ENCODE measurements at regions not wholly inside any gene's neighbourhood (a gene's known extent, or its start where the extent isn't known, plus 50 kb on each side); places are given as distances from the start of the nearest gene placed in this dataset.
A peak's percentile ranks its signal among the peaks of the same experiment; 100 is the strongest.

GRCh38 chr9:96082516-96083232 is 207.2 kb downstream of the ERCC6L2 start:
- TF ChIP-seq POLR2A (IDR thresholded peaks at IDR 0.05; ENCODE audit: low read depth, low read length) = no peak
- no peak for TF ChIP-seq TAF1 (IDR thresholded peaks at IDR 0.05; ENCODE audit: borderline replicate concordance, low read depth, low read length)
- no peak for TF ChIP-seq POLR2AphosphoS5 (IDR thresholded peaks at IDR 0.05; ENCODE audit: low read depth, low read length)
- no peak for DNase-seq (ENCODE audit: insufficient read length)
- no peak for FAIRE-seq

GRCh38 chr9:96080364-96080763 is 204.9 kb downstream of the ERCC6L2 start:
- DNase-seq (ENCODE audit: insufficient read length) = no peak
- TF ChIP-seq POLR2AphosphoS5 (IDR thresholded peaks at IDR 0.05; ENCODE audit: low read depth, low read length) (no peak), TAF1 (IDR thresholded peaks at IDR 0.05; ENCODE audit: borderline replicate concordance, low read depth, low read length) (no peak), POLR2A (IDR thresholded peaks at IDR 0.05; ENCODE audit: low read depth, low read length) (no peak)
- FAIRE-seq = no peak

- no peak for FAIRE-seq
- no peak for DNase-seq (ENCODE audit: insufficient read length)
- TF ChIP-seq TAF1 (IDR thresholded peaks at IDR 0.05; ENCODE audit: borderline replicate concordance, low read depth, low read length) = no peak
- TF ChIP-seq POLR2AphosphoS5 (IDR thresholded peaks at IDR 0.05; ENCODE audit: low read depth, low read length) = no peak
- TF ChIP-seq POLR2A (IDR thresholded peaks at IDR 0.05; ENCODE audit: low read depth, low read length) = no peak
Observed at GRCh38 chr9:96079779-96080178, 204.3 kb downstream of the ERCC6L2 start.

DNA sequence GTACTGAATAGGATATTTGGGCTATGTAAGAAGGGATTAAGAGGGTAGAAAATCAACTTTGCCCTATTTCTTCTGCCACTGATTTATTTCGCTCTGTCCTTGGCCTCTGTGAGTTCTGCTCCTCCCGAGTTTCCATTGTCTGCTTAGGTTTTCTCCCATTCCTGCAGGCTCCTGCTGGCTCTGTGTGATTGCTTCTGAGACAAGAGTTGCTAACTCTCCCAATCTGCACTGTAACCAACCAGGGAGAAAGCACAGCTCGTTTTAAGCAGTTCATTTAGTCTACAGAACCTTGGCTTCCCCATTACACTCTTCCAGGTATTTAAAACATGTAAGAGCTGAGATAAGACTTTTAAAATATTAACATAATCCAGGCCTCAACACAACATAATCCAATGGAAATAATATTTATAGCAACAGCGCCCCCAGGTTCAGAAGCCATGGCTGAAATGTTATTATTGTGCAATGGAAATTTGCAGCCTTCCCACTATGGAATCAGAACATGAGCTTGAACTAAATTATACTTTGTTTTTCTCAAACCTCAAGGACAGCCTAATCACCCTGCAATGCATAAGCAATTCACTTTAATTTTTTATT is 203.5 kb downstream of the ERCC6L2 start:
- TF ChIP-seq POLR2AphosphoS5 (IDR thresholded peaks at IDR 0.05; ENCODE audit: low read depth, low read length) (no peak), POLR2A (IDR thresholded peaks at IDR 0.05; ENCODE audit: low read depth, low read length) (no peak), TAF1 (IDR thresholded peaks at IDR 0.05; ENCODE audit: borderline replicate concordance, low read depth, low read length) (no peak)
- FAIRE-seq (no peak), DNase-seq (ENCODE audit: insufficient read length) (no peak)

DNA sequence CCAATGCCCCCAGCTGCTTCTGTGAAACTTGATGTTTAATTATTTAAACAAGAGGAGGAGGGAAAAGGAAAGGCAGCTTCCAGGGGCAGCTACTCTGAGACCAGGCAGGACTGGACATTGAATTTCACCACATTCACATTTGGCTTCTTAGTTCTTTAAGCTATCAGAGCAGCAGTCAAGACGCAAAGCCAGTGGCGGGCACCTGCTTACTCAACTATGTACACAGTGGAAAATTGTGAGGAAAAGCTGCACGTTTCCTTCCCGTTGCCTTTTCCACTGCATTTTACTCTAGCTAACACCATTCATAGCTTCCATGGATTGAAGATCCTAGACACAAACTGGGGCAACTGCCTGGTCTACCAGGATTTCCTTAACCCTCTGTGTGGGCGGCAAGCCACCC is 200.3 kb downstream of the ERCC6L2 start:
- FAIRE-seq = no peak
- DNase-seq (ENCODE audit: insufficient read length) = no peak
- TF ChIP-seq TAF1 (IDR thresholded peaks at IDR 0.05; ENCODE audit: borderline replicate concordance, low read depth, low read length) (no peak), POLR2A (IDR thresholded peaks at IDR 0.05; ENCODE audit: low read depth, low read length) (no peak), POLR2AphosphoS5 (IDR thresholded peaks at IDR 0.05; ENCODE audit: low read depth, low read length) (no peak)

GRCh38 chr9:96075111-96075510 is 199.6 kb downstream of the ERCC6L2 start:
- TF ChIP-seq POLR2A (IDR thresholded peaks at IDR 0.05; ENCODE audit: low read depth, low read length) (no peak), POLR2AphosphoS5 (IDR thresholded peaks at IDR 0.05; ENCODE audit: low read depth, low read length) (no peak), TAF1 (IDR thresholded peaks at IDR 0.05; ENCODE audit: borderline replicate concordance, low read depth, low read length) (no peak)
- FAIRE-seq = no peak
- DNase-seq (ENCODE audit: insufficient read length) = no peak

- TF ChIP-seq TAF1 (IDR thresholded peaks at IDR 0.05; ENCODE audit: borderline replicate concordance, low read depth, low read length) (no peak), POLR2AphosphoS5 (IDR thresholded peaks at IDR 0.05; ENCODE audit: low read depth, low read length) (no peak), POLR2A (IDR thresholded peaks at IDR 0.05; ENCODE audit: low read depth, low read length) (no peak)
- DNase-seq (ENCODE audit: insufficient read length) (no peak), FAIRE-seq (no peak)
Observed at GRCh38 chr9:96073531-96074480, 198.3 kb downstream of the ERCC6L2 start.

DNA sequence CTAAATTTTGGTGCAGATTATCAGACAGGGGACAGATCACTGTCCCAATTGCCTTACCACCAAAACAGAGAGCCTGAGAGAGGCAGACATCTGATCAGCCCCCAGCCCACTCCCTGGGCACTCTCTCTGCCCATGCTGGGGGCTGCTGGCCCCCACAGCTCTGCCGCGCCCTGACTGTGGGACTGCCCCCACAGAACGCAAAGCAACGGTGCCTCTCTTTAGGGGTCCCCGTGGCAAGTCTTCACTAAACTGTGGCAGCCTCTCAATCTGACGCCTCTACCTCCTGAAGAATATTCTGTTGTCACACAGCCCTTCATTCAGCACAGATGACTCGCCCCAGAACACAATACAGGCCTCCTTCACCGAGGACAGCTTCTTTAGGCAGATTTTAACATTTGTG is 197.4 kb downstream of the ERCC6L2 start:
- no peak for DNase-seq (ENCODE audit: insufficient read length)
- TF ChIP-seq POLR2AphosphoS5 (IDR thresholded peaks at IDR 0.05; ENCODE audit: low read depth, low read length) = no peak
- no peak for FAIRE-seq

DNA sequence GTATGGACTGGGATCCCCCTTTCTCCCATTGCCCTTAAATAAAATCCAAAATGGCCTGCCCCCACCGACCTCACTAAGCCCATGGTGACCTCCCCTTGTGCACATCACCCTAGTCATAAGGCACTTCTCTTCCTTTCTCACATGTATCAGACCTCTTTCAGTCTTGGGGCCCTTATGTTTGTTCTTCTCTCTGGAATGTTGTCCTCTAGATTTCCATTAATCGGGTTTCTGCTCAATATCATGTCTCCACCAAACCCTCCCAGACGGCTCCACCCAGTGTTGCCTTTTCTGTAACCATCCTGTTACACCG is 196.3 kb downstream of the ERCC6L2 start:
- FAIRE-seq (no peak), DNase-seq (ENCODE audit: insufficient read length) (no peak)
- no peak for TF ChIP-seq TAF1 (IDR thresholded peaks at IDR 0.05; ENCODE audit: borderline replicate concordance, low read depth, low read length)
- no peak for TF ChIP-seq POLR2A (IDR thresholded peaks at IDR 0.05; ENCODE audit: low read depth, low read length)
- TF ChIP-seq POLR2AphosphoS5 (IDR thresholded peaks at IDR 0.05; ENCODE audit: low read depth, low read length) = no peak

DNA sequence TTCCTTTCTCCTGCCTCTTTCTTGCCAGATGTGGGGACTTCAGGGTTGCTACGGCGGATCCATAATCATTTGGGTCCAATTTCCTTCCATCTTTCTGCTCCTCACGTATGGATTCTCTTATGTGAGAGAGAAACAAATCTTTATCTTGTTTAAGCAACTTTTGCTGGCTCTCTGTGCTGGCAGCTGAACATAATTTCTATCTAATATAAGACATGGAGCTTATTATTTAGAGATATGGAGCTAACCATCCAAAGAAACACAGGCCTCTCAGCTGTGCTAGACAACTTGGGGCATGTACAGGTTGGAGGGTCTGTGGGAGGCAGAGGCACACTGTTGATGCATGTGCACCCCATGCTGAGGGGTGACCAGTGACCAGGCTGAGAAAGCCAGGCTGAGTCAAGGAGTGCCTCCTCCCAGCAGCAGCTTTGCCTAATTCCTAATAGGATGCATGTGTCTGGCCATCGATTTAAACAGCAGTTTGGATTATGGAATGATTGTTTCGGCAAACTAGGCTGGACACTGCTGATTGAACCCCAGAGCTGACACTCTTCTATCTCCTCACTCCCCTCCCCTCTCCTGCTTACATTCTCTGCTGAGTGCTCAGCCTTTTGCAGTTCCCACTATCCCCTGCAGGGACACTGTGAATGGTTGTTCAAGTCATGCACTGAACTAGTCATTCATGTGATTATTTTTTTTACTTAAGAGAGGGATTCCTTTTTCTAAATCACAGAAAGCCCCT is 195.8 kb downstream of the ERCC6L2 start:
- DNase-seq (ENCODE audit: insufficient read length) (peak; percentile 36), FAIRE-seq (peak; percentile 14)
- no peak for TF ChIP-seq POLR2A (IDR thresholded peaks at IDR 0.05; ENCODE audit: low read depth, low read length)
- no peak for TF ChIP-seq POLR2AphosphoS5 (IDR thresholded peaks at IDR 0.05; ENCODE audit: low read depth, low read length)
- TF ChIP-seq TAF1 (IDR thresholded peaks at IDR 0.05; ENCODE audit: borderline replicate concordance, low read depth, low read length) = no peak

DNA sequence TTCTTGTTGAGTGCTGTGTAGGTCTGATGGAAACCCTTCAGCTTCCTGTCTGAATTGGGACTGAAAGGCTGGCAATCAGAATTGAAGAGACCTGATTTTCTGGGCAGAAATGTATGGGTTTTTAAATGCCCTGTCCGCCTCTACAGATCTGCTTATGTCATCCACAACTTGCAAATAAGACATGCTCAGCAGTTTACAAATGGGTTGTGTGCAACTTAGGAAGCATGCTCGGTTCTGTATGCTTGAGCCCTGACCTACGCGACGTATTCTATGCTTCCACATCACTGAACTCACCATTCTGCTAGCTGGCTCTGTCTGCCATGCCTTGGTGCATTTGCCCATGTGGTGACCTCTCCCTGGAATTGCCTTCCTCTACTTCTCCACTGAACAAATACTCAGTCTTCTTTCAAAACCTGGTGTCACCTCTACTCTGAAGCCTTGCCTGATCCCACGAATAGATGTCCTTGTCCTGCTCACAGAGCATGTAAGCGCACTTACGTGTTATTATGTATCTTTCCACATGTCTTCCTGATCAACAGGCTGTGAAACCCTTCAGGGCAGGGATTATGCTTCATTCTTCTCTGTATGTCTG is 194.2 kb downstream of the ERCC6L2 start:
- FAIRE-seq = no peak
- no peak for DNase-seq (ENCODE audit: insufficient read length)
- TF ChIP-seq TAF1 (IDR thresholded peaks at IDR 0.05; ENCODE audit: borderline replicate concordance, low read depth, low read length) (no peak), POLR2A (IDR thresholded peaks at IDR 0.05; ENCODE audit: low read depth, low read length) (no peak), POLR2AphosphoS5 (IDR thresholded peaks at IDR 0.05; ENCODE audit: low read depth, low read length) (no peak)
